SK-N-SH (cell line): ENCODE measurements at regions not wholly inside any gene's neighbourhood (a gene's known extent, or its start where the extent isn't known, plus 50 kb on each side); places are given as distances from the start of the nearest gene placed in this dataset.

Experiments used
- EZH2phosphoT487 ChIP-seq: fragments of 200-600 bp; sonication (generic); IDR thresholded peaks from 2 replicates; pipeline ENCODE4 v1.6.1; 2017; ENCODE audit warnings: low read depth, mixed run types, mild to moderate bottlenecking, antibody characterized with exemption, moderate library complexity, borderline replicate concordance
- NFIC ChIP-seq: IDR thresholded peaks from 2 replicates; pipeline ENCODE4 v1.4.0; 2012; ENCODE audit warnings: borderline replicate concordance
- POLR2AphosphoS5 ChIP-seq: IDR thresholded peaks from 2 replicates; pipeline ENCODE4 v1.6.1; 2012; ENCODE audit warnings: low read depth, low read length
- RFX5 ChIP-seq: IDR thresholded peaks from 2 replicates; pipeline ENCODE4 v1.6.1; 2012; ENCODE audit warnings: mild to moderate bottlenecking, improper control_type of control experiment, low read length
- SIN3A ChIP-seq: IDR thresholded peaks from 2 replicates; pipeline ENCODE4 v1.6.1; 2012; ENCODE audit warnings: low read depth, mild to moderate bottlenecking, low read length, moderate library complexity, borderline replicate concordance
- TF ChIP-seq, protein P1 (sequence below): fragments of 200-600 bp; sonication (generic); IDR thresholded peaks from 2 replicates; pipeline ENCODE4 v1.6.1; 2017; ENCODE audit warnings: antibody characterized with exemption, mild to moderate bottlenecking, moderate library complexity
- TF ChIP-seq, protein P2 (sequence below): IDR thresholded peaks from 2 replicates; pipeline ENCODE4 v1.4.0; 2012; ENCODE audit warnings: low read depth
- TF ChIP-seq, protein P3 (sequence below): fragments of 150-350 bp; IDR thresholded peaks from 2 replicates; pipeline ENCODE4 v1.6.1; 2017; ENCODE audit warnings: antibody characterized with exemption, low read length, low read depth, borderline replicate concordance
- TF ChIP-seq, protein P4 (sequence below): IDR thresholded peaks from 2 replicates; pipeline ENCODE4 v1.6.1; 2012; ENCODE audit warnings: mild to moderate bottlenecking, low read depth, low read length, moderate library complexity

DNA sequence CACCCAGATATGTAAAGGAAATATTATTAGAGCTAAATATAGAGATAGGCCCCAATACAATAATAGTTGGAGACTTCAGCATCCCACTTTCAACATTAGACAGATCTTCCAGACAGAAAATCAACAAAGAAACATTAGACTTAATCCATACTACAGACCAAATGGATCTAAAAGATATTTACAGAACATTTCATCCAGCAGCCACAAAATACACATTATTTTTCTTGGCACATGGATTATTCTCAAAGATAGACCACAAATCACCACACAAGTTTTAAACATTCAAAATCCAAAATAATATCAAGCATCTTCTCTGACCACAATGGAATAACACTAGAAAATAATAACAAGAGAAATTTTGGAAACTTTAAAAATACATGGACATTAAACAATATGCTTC lies 1159.1 kb upstream of the CITED2 start:
- TF ChIP-seq, protein P1, sequence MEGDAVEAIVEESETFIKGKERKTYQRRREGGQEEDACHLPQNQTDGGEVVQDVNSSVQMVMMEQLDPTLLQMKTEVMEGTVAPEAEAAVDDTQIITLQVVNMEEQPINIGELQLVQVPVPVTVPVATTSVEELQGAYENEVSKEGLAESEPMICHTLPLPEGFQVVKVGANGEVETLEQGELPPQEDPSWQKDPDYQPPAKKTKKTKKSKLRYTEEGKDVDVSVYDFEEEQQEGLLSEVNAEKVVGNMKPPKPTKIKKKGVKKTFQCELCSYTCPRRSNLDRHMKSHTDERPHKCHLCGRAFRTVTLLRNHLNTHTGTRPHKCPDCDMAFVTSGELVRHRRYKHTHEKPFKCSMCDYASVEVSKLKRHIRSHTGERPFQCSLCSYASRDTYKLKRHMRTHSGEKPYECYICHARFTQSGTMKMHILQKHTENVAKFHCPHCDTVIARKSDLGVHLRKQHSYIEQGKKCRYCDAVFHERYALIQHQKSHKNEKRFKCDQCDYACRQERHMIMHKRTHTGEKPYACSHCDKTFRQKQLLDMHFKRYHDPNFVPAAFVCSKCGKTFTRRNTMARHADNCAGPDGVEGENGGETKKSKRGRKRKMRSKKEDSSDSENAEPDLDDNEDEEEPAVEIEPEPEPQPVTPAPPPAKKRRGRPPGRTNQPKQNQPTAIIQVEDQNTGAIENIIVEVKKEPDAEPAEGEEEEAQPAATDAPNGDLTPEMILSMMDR = no peak
- TF ChIP-seq, protein P2, sequence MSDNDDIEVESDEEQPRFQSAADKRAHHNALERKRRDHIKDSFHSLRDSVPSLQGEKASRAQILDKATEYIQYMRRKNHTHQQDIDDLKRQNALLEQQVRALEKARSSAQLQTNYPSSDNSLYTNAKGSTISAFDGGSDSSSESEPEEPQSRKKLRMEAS = no peak
- TF ChIP-seq POLR2AphosphoS5 (no peak), RFX5 (no peak), SIN3A (no peak), NFIC (no peak), EZH2phosphoT487 (no peak)
- TF ChIP-seq, protein P3, sequence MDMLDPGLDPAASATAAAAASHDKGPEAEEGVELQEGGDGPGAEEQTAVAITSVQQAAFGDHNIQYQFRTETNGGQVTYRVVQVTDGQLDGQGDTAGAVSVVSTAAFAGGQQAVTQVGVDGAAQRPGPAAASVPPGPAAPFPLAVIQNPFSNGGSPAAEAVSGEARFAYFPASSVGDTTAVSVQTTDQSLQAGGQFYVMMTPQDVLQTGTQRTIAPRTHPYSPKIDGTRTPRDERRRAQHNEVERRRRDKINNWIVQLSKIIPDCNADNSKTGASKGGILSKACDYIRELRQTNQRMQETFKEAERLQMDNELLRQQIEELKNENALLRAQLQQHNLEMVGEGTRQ = no peak
- TF ChIP-seq, protein P4, sequence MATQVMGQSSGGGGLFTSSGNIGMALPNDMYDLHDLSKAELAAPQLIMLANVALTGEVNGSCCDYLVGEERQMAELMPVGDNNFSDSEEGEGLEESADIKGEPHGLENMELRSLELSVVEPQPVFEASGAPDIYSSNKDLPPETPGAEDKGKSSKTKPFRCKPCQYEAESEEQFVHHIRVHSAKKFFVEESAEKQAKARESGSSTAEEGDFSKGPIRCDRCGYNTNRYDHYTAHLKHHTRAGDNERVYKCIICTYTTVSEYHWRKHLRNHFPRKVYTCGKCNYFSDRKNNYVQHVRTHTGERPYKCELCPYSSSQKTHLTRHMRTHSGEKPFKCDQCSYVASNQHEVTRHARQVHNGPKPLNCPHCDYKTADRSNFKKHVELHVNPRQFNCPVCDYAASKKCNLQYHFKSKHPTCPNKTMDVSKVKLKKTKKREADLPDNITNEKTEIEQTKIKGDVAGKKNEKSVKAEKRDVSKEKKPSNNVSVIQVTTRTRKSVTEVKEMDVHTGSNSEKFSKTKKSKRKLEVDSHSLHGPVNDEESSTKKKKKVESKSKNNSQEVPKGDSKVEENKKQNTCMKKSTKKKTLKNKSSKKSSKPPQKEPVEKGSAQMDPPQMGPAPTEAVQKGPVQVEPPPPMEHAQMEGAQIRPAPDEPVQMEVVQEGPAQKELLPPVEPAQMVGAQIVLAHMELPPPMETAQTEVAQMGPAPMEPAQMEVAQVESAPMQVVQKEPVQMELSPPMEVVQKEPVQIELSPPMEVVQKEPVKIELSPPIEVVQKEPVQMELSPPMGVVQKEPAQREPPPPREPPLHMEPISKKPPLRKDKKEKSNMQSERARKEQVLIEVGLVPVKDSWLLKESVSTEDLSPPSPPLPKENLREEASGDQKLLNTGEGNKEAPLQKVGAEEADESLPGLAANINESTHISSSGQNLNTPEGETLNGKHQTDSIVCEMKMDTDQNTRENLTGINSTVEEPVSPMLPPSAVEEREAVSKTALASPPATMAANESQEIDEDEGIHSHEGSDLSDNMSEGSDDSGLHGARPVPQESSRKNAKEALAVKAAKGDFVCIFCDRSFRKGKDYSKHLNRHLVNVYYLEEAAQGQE = no peak
